MV-4-11 (cell line): ENCODE measurements at regions not wholly inside any gene's neighbourhood (a gene's known extent, or its start where the extent isn't known, plus 50 kb on each side); places are given as distances from the start of the nearest gene placed in this dataset.
A peak's percentile ranks its signal among the peaks of the same experiment; 100 is the strongest.

ENCODE experiments used
- DNase-seq: peaks from one replicate; lab custom pipeline; 2025; lab: John Stamatoyannopoulos, UW

- no peak for DNase-seq
Observed at GRCh38 chr2:225340923-225341322, 58.6 kb upstream of the NYAP2 start.

GRCh38 chr2:225337183-225337582 lies 62.3 kb upstream of the NYAP2 start:
- no peak for DNase-seq

GRCh38 chr2:225334514-225334913 lies 65.0 kb upstream of the NYAP2 start:
- DNase-seq, result no peak

- DNase-seq, result no peak
Observed at GRCh38 chr2:225328192-225328591, 71.3 kb upstream of the NYAP2 start.

GRCh38 chr2:225326969-225327368 lies 72.5 kb upstream of the NYAP2 start:
- no peak for DNase-seq

GRCh38 chr2:225319872-225320271 lies 79.6 kb upstream of the NYAP2 start:
- DNase-seq, result no peak

- DNase-seq, result no peak
Observed at GRCh38 chr2:225318440-225318839, 81.1 kb upstream of the NYAP2 start.

- DNase-seq, result no peak
Observed at GRCh38 chr2:225317186-225317585, 82.3 kb upstream of the NYAP2 start.

- DNase-seq, result no peak
Observed at GRCh38 chr2:225310745-225311144, 88.8 kb upstream of the NYAP2 start.

- DNase-seq, result no peak
Observed at GRCh38 chr2:225309516-225309915, 90.0 kb upstream of the NYAP2 start.

GRCh38 chr2:225296951-225297350 lies 102.6 kb upstream of the NYAP2 start:
- DNase-seq, result no peak

- no peak for DNase-seq
Observed at GRCh38 chr2:225295102-225295501, 104.4 kb upstream of the NYAP2 start.

GRCh38 chr2:225293638-225294037 lies 105.9 kb upstream of the NYAP2 start:
- DNase-seq, result no peak

- no peak for DNase-seq
Observed at GRCh38 chr2:225290757-225291400, 108.6 kb upstream of the NYAP2 start.

- DNase-seq, result no peak
Observed at GRCh38 chr2:225289659-225290058, 109.9 kb upstream of the NYAP2 start.

- DNase-seq, result no peak
Observed at GRCh38 chr2:225288986-225289385, 110.5 kb upstream of the NYAP2 start.

GRCh38 chr2:225282858-225283710 lies 116.4 kb upstream of the NYAP2 start:
- no peak for DNase-seq

- DNase-seq, result no peak
Observed at GRCh38 chr2:225276207-225276606, 123.3 kb upstream of the NYAP2 start.

- DNase-seq, result no peak
Observed at GRCh38 chr2:225275443-225275842, 124.1 kb upstream of the NYAP2 start.

GRCh38 chr2:225274751-225275150 lies 124.8 kb upstream of the NYAP2 start:
- no peak for DNase-seq

GRCh38 chr2:225272173-225272572 lies 127.3 kb upstream of the NYAP2 start:
- DNase-seq, result no peak

GRCh38 chr2:225270861-225271260 lies 128.6 kb upstream of the NYAP2 start:
- peak; percentile 91 for DNase-seq

- no peak for DNase-seq
Observed at GRCh38 chr2:225270053-225270452, 129.5 kb upstream of the NYAP2 start.

GRCh38 chr2:225254363-225254762 lies 145.1 kb upstream of the NYAP2 start:
- no peak for DNase-seq
